CD4-positive, alpha-beta T cell treated with Interleukin-15 for 1 hour (primary cell): ENCODE measurements at regions not wholly inside any gene's neighbourhood (a gene's known extent, or its start where the extent isn't known, plus 50 kb on each side); places are given as distances from the start of the nearest gene placed in this dataset.

Experiments used
- DNase-seq: peaks from one replicate; pipeline ENCODE4 v3.0.0-alpha.2; 2020

- DNase-seq = no peak
These were observed 87.4 kb upstream of the FZD10 start for GRCh38 chr12:130074661-130075406.

GRCh38 chr12:130075497-130076076, 86.7 kb upstream of the FZD10 start:
- no peak for DNase-seq

GRCh38 chr12:130076126-130076525, 86.1 kb upstream of the FZD10 start:
- DNase-seq = no peak

GRCh38 chr12:130076752-130077151, 85.5 kb upstream of the FZD10 start:
- DNase-seq = no peak

GRCh38 chr12:130078852-130079251, 83.4 kb upstream of the FZD10 start:
- DNase-seq = no peak

- DNase-seq = no peak
These were observed 83.0 kb upstream of the FZD10 start for GRCh38 chr12:130079279-130079678.

GRCh38 chr12:130080205-130080604, 82.1 kb upstream of the FZD10 start:
- DNase-seq = no peak

GRCh38 chr12:130081117-130081805, 81.0 kb upstream of the FZD10 start:
- DNase-seq = no peak

- no peak for DNase-seq
These were observed 79.3 kb upstream of the FZD10 start for GRCh38 chr12:130083002-130083401.

GRCh38 chr12:130083734-130084133, 78.5 kb upstream of the FZD10 start:
- DNase-seq = no peak

GRCh38 chr12:130084359-130084758, 77.9 kb upstream of the FZD10 start:
- DNase-seq = no peak

- DNase-seq = no peak
These were observed 76.0 kb upstream of the FZD10 start for GRCh38 chr12:130086248-130086647.

- no peak for DNase-seq
These were observed 75.5 kb upstream of the FZD10 start for GRCh38 chr12:130086797-130087196.

- DNase-seq = no peak
These were observed 75.0 kb upstream of the FZD10 start for GRCh38 chr12:130087222-130087621.

- no peak for DNase-seq
These were observed 73.8 kb upstream of the FZD10 start for GRCh38 chr12:130088504-130088903.

GRCh38 chr12:130090542-130090941, 71.7 kb upstream of the FZD10 start:
- DNase-seq = no peak

GRCh38 chr12:130093380-130093779, 68.9 kb upstream of the FZD10 start:
- DNase-seq = no peak

- DNase-seq = no peak
These were observed 64.9 kb upstream of the FZD10 start for GRCh38 chr12:130097342-130097741.

GRCh38 chr12:130097798-130098255, 64.4 kb upstream of the FZD10 start:
- no peak for DNase-seq

GRCh38 chr12:130098301-130099005, 63.8 kb upstream of the FZD10 start:
- DNase-seq = no peak

- DNase-seq = no peak
These were observed 61.5 kb upstream of the FZD10 start for GRCh38 chr12:130100634-130101362.

- no peak for DNase-seq
These were observed 60.9 kb upstream of the FZD10 start for GRCh38 chr12:130101370-130101769.

GRCh38 chr12:130102266-130102665, 60.0 kb upstream of the FZD10 start:
- DNase-seq = no peak
